Liver (tissue), 3 donors: ENCODE measurements at regions not wholly inside any gene's neighbourhood (a gene's known extent, or its start where the extent isn't known, plus 50 kb on each side); places are given as distances from the start of the nearest gene placed in this dataset.

Source experiments
- FOXA2 ChIP-seq: IDR thresholded peaks from 2 replicates; pipeline ENCODE4 v1.6.1; 2016; ENCODE audit warnings: antibody characterized with exemption
- GABPA ChIP-seq, 2 donors: IDR thresholded peaks in 1 of 2; conservative IDR thresholded peaks in 1 of 2; 2 replicates each; pipeline ENCODE4 v1.6.1; 2016; ENCODE audit warnings: antibody characterized with exemption in 2 of 2, mild to moderate bottlenecking in 1 of 2, moderate library complexity in 1 of 2
- RAD21 ChIP-seq, 2 donors: IDR thresholded peaks; 2 replicates each; pipeline ENCODE4 v1.6.1; 2016; ENCODE audit warnings: antibody characterized with exemption in 2 of 2, mild to moderate bottlenecking in 2 of 2
- SP1 ChIP-seq: IDR thresholded peaks from 2 replicates; pipeline ENCODE4 v1.6.1; 2018; ENCODE audit warnings: antibody characterized with exemption, mild to moderate bottlenecking
- YY1 ChIP-seq: IDR thresholded peaks from 2 replicates; pipeline ENCODE4 v1.6.1; 2016; ENCODE audit warnings: antibody characterized with exemption, mild to moderate bottlenecking
- ZBTB33 ChIP-seq: IDR thresholded peaks from 2 replicates; pipeline ENCODE4 v1.6.1; 2016; ENCODE audit warnings: antibody characterized with exemption
- TF ChIP-seq, protein P1 (sequence below): fragments of 150-350 bp; IDR thresholded peaks from 2 replicates; pipeline ENCODE4 v1.5.1; 2017; ENCODE audit warnings: improper control_type of control experiment, low read depth, low read length; ENCODE audit not compliant: missing input control
- TF ChIP-seq, protein P2 (sequence below): IDR thresholded peaks from 2 replicates; pipeline ENCODE4 v1.6.1; 2016; ENCODE audit warnings: antibody characterized with exemption
- donor health status: healthy.
- donor health status: healthy.

GRCh38 chr13:37295573-37295972, 190.1 kb upstream of the CSNK1A1L start:
- TF ChIP-seq, protein P1, sequence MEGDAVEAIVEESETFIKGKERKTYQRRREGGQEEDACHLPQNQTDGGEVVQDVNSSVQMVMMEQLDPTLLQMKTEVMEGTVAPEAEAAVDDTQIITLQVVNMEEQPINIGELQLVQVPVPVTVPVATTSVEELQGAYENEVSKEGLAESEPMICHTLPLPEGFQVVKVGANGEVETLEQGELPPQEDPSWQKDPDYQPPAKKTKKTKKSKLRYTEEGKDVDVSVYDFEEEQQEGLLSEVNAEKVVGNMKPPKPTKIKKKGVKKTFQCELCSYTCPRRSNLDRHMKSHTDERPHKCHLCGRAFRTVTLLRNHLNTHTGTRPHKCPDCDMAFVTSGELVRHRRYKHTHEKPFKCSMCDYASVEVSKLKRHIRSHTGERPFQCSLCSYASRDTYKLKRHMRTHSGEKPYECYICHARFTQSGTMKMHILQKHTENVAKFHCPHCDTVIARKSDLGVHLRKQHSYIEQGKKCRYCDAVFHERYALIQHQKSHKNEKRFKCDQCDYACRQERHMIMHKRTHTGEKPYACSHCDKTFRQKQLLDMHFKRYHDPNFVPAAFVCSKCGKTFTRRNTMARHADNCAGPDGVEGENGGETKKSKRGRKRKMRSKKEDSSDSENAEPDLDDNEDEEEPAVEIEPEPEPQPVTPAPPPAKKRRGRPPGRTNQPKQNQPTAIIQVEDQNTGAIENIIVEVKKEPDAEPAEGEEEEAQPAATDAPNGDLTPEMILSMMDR, result no peak
- TF ChIP-seq YY1, result no peak
- TF ChIP-seq RAD21 (IDR thresholded peaks at IDR 0.05), result no peak
- TF ChIP-seq SP1, result no peak
- TF ChIP-seq, protein P2, sequence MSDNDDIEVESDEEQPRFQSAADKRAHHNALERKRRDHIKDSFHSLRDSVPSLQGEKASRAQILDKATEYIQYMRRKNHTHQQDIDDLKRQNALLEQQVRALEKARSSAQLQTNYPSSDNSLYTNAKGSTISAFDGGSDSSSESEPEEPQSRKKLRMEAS, result no peak
- no peak for TF ChIP-seq FOXA2
- TF ChIP-seq GABPA (IDR thresholded peaks at IDR 0.05 in 1 of 2, conservative IDR thresholded peaks at IDR 0.05 in 1 of 2), result no peak
- no peak for TF ChIP-seq ZBTB33
